ENCODE measurements at regions not wholly inside any gene's neighbourhood (a gene's known extent, or its start where the extent isn't known, plus 50 kb on each side); places are given as distances from the start of the nearest gene placed in this dataset.

DNA sequence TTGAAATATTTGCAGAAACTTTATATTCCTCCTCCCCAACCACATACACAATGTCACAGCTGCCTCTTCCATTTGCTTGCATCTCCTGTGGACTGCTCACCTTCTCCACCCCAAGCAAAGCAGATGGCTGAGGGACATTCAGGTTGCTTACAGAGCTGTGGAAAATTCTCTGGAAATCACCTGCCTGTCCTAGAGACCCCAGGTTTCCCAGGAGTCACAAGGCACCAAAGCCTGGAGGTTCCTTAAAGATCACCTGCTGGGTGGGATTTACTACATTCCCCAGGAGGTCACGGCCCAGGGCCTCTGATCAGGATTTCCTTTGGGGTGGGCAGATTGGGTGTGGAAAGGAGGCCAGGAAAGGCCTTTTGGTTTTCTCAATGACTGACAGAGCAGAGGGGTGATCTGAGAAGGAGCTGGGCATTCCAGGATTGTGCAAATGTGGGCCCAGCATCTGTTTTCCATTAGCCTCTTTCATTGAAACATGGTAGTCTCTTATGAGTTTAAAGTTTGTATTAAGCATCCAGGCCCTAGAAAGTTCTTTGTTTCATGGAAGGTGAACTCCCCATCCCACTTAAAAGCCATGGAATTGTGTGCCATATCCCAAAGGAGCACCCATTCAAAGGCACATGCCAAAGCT lies 410.7 kb upstream of the TNP1 start:
- Histone ChIP-seq H3K27me3 (ENCODE audit: control insufficient read depth, insufficient read depth, low read length) (no peaks in the 10 kb centered on the region), H3K9me3 (ENCODE audit: control insufficient read depth, insufficient read depth, low read length) (no peaks in the 10 kb centered on the region), H3K27ac (ENCODE audit: low read depth, low read length) (no peak overlapping the region), H3K4me3 (ENCODE audit: low read depth, low read length) (no peak overlapping the region), H3K36me3 (ENCODE audit: control insufficient read depth, insufficient read depth, low read length) (no peaks in the 10 kb centered on the region), H3K4me1 (ENCODE audit: control insufficient read depth, insufficient read depth, low read length) (no peaks in the 10 kb centered on the region)
- 100% methylated on average over 1 of the region's 1 CpG for WGBS (ENCODE audit: insufficient coverage)
- no peak for DNase-seq (ENCODE audit: low read depth in 4 of 6, low spot score in 6 of 6)

DNA sequence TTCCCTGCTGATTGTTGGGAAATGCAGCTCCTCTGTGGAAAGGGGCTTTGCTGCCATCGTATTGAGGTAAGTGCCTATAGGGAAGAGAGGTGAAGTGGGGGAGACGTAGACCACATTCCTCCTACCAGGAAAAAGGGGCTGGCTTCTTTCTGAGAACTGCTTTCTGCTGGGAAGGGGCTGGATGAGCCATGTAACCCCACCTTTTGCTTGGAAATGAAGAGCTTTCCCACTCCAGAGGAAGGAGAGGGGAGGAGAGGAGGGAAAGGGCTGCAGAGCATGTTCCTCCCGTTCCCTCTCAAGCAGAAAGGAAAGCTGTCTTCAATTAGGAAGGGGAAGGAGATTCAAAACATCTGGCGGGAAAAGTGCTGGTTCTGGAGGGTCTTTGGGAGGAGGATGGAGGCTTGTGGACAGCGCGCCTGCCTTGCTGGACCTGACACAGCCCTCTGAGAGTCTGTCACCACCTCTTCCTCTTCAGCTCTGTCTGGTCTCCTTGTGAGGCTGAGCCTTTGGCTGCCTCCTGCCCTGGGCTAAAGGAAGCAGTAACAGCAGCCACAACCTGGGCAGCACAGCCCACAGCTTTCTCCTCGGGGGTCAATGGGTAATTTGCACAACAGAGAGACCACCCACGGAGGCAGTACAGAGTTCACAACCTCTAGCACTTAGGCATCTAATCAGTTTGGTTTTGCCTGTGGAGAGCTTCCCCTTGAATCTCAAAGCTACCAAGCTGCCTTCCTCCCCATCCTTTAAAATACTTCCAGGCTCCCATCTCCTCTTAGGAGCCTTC lies 410.0 kb upstream of the TNP1 start:
- Histone ChIP-seq H3K27ac (ENCODE audit: low read depth, low read length) (peak overlapping the region; percentile 6), H3K4me3 (ENCODE audit: low read depth, low read length) (no peak overlapping the region)

GRCh38 chr2:217268978-217269377 lies 409.1 kb upstream of the TNP1 start:
- no peak overlapping the region for H3K27ac ChIP-seq (ENCODE audit: low read depth, low read length)
- no peak overlapping the region for H3K4me3 ChIP-seq (ENCODE audit: low read depth, low read length)
- H3K9me3 ChIP-seq (ENCODE audit: control insufficient read depth, insufficient read depth, low read length): no peaks in the 10 kb centered on the region
- H3K4me1 ChIP-seq (ENCODE audit: control insufficient read depth, insufficient read depth, low read length): no peaks in the 10 kb centered on the region
- DNase-seq (ENCODE audit: low read depth in 4 of 6, low spot score in 6 of 6): no peak
- no peaks in the 10 kb centered on the region for H3K36me3 ChIP-seq (ENCODE audit: control insufficient read depth, insufficient read depth, low read length)
- 89% methylated on average over 6 of the region's 7 CpGs for WGBS (ENCODE audit: insufficient coverage)
- no peaks in the 10 kb centered on the region for H3K27me3 ChIP-seq (ENCODE audit: control insufficient read depth, insufficient read depth, low read length)

More for the DNA sequence above, 410.0 kb upstream of the TNP1 start:
- 37% methylated on average over 3 of the region's 8 CpGs for WGBS (ENCODE audit: insufficient coverage)
- peak in 1 of 6 donors; percentile 14 for DNase-seq (ENCODE audit: low read depth in 4 of 6, low spot score in 6 of 6)
- Histone ChIP-seq H3K9me3 (ENCODE audit: control insufficient read depth, insufficient read depth, low read length) (no peaks in the 10 kb centered on the region), H3K4me1 (ENCODE audit: control insufficient read depth, insufficient read depth, low read length) (no peaks in the 10 kb centered on the region), H3K27me3 (ENCODE audit: control insufficient read depth, insufficient read depth, low read length) (no peaks in the 10 kb centered on the region), H3K36me3 (ENCODE audit: control insufficient read depth, insufficient read depth, low read length) (no peaks in the 10 kb centered on the region)

DNA sequence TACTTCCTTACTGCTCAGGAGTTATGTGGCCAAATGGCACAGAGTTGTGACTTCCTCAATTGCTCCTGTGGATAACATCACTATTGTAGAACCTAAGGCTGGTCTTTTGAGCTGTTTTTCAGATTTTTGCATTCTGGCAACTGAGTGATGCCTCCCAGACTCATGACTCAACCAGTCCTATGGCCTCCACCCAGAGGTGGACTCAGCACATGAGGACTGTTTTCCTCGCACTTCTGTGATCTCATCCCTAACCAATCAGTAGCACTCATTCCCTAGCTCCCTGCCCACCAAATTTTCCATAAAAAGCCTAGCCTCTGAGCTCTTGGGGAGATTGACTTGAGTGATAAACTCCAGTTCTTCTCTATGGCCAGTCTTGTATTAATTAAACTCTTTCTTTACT lies 407.9 kb upstream of the TNP1 start:
- Histone ChIP-seq H3K36me3 (ENCODE audit: control insufficient read depth, insufficient read depth, low read length) (no peaks in the 10 kb centered on the region), H3K4me1 (ENCODE audit: control insufficient read depth, insufficient read depth, low read length) (no peaks in the 10 kb centered on the region), H3K4me3 (ENCODE audit: low read depth, low read length) (no peak overlapping the region), H3K9me3 (ENCODE audit: control insufficient read depth, insufficient read depth, low read length) (no peaks in the 10 kb centered on the region), H3K27me3 (ENCODE audit: control insufficient read depth, insufficient read depth, low read length) (no peaks in the 10 kb centered on the region), H3K27ac (ENCODE audit: low read depth, low read length) (no peak overlapping the region)
- no peak for DNase-seq (ENCODE audit: low read depth in 4 of 6, low spot score in 6 of 6)
- 100% methylated on average over 1 of the region's 1 CpG for WGBS (ENCODE audit: insufficient coverage)

DNA sequence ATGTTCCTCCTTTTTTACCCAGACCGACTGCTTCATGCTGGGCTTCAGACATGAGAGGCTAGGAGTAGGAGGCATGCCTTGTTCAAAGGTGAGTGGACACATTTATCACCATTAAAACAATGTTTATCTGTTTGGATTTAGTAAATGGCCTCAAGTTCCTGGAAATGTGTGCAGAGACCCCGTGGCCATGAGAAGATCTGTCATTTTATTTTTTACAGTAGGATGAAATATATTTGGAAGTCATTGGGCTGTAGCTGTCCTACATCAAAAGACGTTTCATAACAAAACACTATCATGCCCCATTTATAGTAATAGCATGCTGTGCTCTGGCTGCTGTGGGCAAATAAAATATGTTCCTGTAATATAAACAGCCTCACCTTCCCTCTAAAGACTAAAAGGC lies 403.9 kb upstream of the TNP1 start:
- H3K9me3 ChIP-seq (ENCODE audit: control insufficient read depth, insufficient read depth, low read length): peaks cover 3% of the 10 kb centered on the region
- peak in 1 of 6 donors; percentile 38 for DNase-seq (ENCODE audit: low read depth in 4 of 6, low spot score in 6 of 6)
- no peak overlapping the region for H3K27ac ChIP-seq (ENCODE audit: low read depth, low read length)
- H3K36me3 ChIP-seq (ENCODE audit: control insufficient read depth, insufficient read depth, low read length): no peaks in the 10 kb centered on the region
- no peak overlapping the region for H3K4me3 ChIP-seq (ENCODE audit: low read depth, low read length)
- no peaks in the 10 kb centered on the region for H3K4me1 ChIP-seq (ENCODE audit: control insufficient read depth, insufficient read depth, low read length)
- H3K27me3 ChIP-seq (ENCODE audit: control insufficient read depth, insufficient read depth, low read length): no peaks in the 10 kb centered on the region
- WGBS (ENCODE audit: insufficient coverage): no CpG with 5 or more reads among the region's 3 CpGs

GRCh38 chr2:217262911-217263310 lies 403.0 kb upstream of the TNP1 start:
- Histone ChIP-seq H3K27me3 (ENCODE audit: control insufficient read depth, insufficient read depth, low read length) (no peaks in the 10 kb centered on the region), H3K36me3 (ENCODE audit: control insufficient read depth, insufficient read depth, low read length) (no peaks in the 10 kb centered on the region), H3K9me3 (ENCODE audit: control insufficient read depth, insufficient read depth, low read length) (peaks cover 3% of the 10 kb centered on the region), H3K4me1 (ENCODE audit: control insufficient read depth, insufficient read depth, low read length) (no peaks in the 10 kb centered on the region), H3K4me3 (ENCODE audit: low read depth, low read length) (no peak overlapping the region), H3K27ac (ENCODE audit: low read depth, low read length) (no peak overlapping the region)
- WGBS (ENCODE audit: insufficient coverage): 45% methylated on average over 1 of the region's 2 CpGs
- DNase-seq (ENCODE audit: low read depth in 4 of 6, low spot score in 6 of 6): peak in 1 of 6 donors; percentile 50

- DNase-seq (ENCODE audit: low read depth in 4 of 6, low spot score in 6 of 6): no peak
- H3K4me3 ChIP-seq (ENCODE audit: low read depth, low read length): no peak overlapping the region
- H3K36me3 ChIP-seq (ENCODE audit: control insufficient read depth, insufficient read depth, low read length): no peaks in the 10 kb centered on the region
- H3K27ac ChIP-seq (ENCODE audit: low read depth, low read length): no peak overlapping the region
- H3K4me1 ChIP-seq (ENCODE audit: control insufficient read depth, insufficient read depth, low read length): no peaks in the 10 kb centered on the region
- peaks cover 3% of the 10 kb centered on the region for H3K9me3 ChIP-seq (ENCODE audit: control insufficient read depth, insufficient read depth, low read length)
- H3K27me3 ChIP-seq (ENCODE audit: control insufficient read depth, insufficient read depth, low read length): no peaks in the 10 kb centered on the region
- WGBS (ENCODE audit: insufficient coverage): 87% methylated on average over 3 of the region's 4 CpGs
Measured at GRCh38 chr2:217261452-217261851, 401.6 kb upstream of the TNP1 start.

GRCh38 chr2:217260441-217261115 lies 400.7 kb upstream of the TNP1 start:
- peaks cover 3% of the 10 kb centered on the region for H3K9me3 ChIP-seq (ENCODE audit: control insufficient read depth, insufficient read depth, low read length)
- 66% methylated on average over 4 of the region's 8 CpGs for WGBS (ENCODE audit: insufficient coverage)
- no peak overlapping the region for H3K27ac ChIP-seq (ENCODE audit: low read depth, low read length)
- no peaks in the 10 kb centered on the region for H3K27me3 ChIP-seq (ENCODE audit: control insufficient read depth, insufficient read depth, low read length)
- H3K36me3 ChIP-seq (ENCODE audit: control insufficient read depth, insufficient read depth, low read length): no peaks in the 10 kb centered on the region
- H3K4me3 ChIP-seq (ENCODE audit: low read depth, low read length): no peak overlapping the region
- DNase-seq (ENCODE audit: low read depth in 4 of 6, low spot score in 6 of 6): peak in 1 of 6 donors; percentile 45
- H3K4me1 ChIP-seq (ENCODE audit: control insufficient read depth, insufficient read depth, low read length): no peaks in the 10 kb centered on the region

GRCh38 chr2:217258170-217258569 lies 398.3 kb upstream of the TNP1 start:
- Histone ChIP-seq H3K27ac (ENCODE audit: low read depth, low read length) (no peak overlapping the region), H3K36me3 (ENCODE audit: control insufficient read depth, insufficient read depth, low read length) (no peaks in the 10 kb centered on the region), H3K9me3 (ENCODE audit: control insufficient read depth, insufficient read depth, low read length) (peaks cover 3% of the 10 kb centered on the region), H3K27me3 (ENCODE audit: control insufficient read depth, insufficient read depth, low read length) (no peaks in the 10 kb centered on the region), H3K4me1 (ENCODE audit: control insufficient read depth, insufficient read depth, low read length) (no peaks in the 10 kb centered on the region), H3K4me3 (ENCODE audit: low read depth, low read length) (no peak overlapping the region)
- 85% methylated on average over 2 of the region's 3 CpGs for WGBS (ENCODE audit: insufficient coverage)
- DNase-seq (ENCODE audit: low read depth in 4 of 6, low spot score in 6 of 6): no peak

Measured in spinal cord (tissue), 9 donors.